Prostate gland (tissue), 2 donors: ENCODE measurements at regions not wholly inside any gene's neighbourhood (a gene's known extent, or its start where the extent isn't known, plus 50 kb on each side); places are given as distances from the start of the nearest gene placed in this dataset.

Experiments
- DNase-seq: peaks from one replicate; pipeline ENCODE4 v3.0.0-alpha.2; 2019; ENCODE audit warnings: low spot score
- H3K27ac ChIP-seq, 2 donors: fragments of 200-600 bp; sonication (generic); 2 replicates each; pipeline ENCODE4 v1.5.1; 2017 to 2019
- H3K27me3 ChIP-seq: fragments of 200-600 bp; sonication (generic); replicated peaks from 2 replicates; pipeline ENCODE4 v1.5.1; 2019; ENCODE audit not compliant: insufficient read depth
- H3K36me3 ChIP-seq, 2 donors: fragments of 200-600 bp; sonication (generic); 1 replicate in 1 of 2; 2 replicates in 1 of 2; pipeline versions ENCODE4 v1.5.1 to v1.8.1; 2017 to 2019
- H3K4me1 ChIP-seq: fragments of 200-600 bp; sonication (generic); replicated peaks from 2 replicates; pipeline ENCODE4 v1.5.1; 2019
- H3K4me3 ChIP-seq, 2 donors: fragments of 200-600 bp; sonication (generic); 2 replicates each; pipeline ENCODE4 v1.5.1; 2017 to 2019
- H3K9me3 ChIP-seq: fragments of 200-600 bp; sonication (generic); 2 replicates; pipeline ENCODE4 v1.5.1; 2017
- CTCF ChIP-seq, 4 experiments: fragments of 200-600 bp in 2 of 4; fragments of 450-650 bp in 2 of 4; sonication (generic) in 2 of 4; IDR thresholded peaks; 1 replicate in 3 of 4; 2 replicates in 1 of 4; pipeline ENCODE4 v1.5.1; 2016 to 2019; ENCODE audit warnings: antibody characterized with exemption in 4 of 4, mild to moderate bottlenecking in 2 of 4, moderate library complexity in 2 of 4
- POLR2A ChIP-seq: fragments of 450-650 bp; IDR thresholded peaks from one replicate; pipeline ENCODE4 v1.6.1; 2016; ENCODE audit warnings: antibody characterized with exemption, mild to moderate bottlenecking
- POLR2AphosphoS5 ChIP-seq: sonication (generic); formaldehyde crosslinking; IDR thresholded peaks from one replicate; pipeline ENCODE4 v1.6.1; 2017; ENCODE audit warnings: antibody characterized with exemption
- WGBS: methylation state at CpG from one replicate; pipeline ENCODE4 v1.1.5; 2018; 5-methylcytosine and 5-hydroxymethylcytosine counted together
- intact Hi-C: fragments of 100-400 bp; cut with DNase I; formaldehyde crosslinking; loops from one replicate; pipeline ENCODE4 v1.14.2; 2022

- Histone ChIP-seq H3K4me1 (peaks cover 2% of the 10 kb centered on the region), H3K27me3 (no peaks in the 10 kb centered on the region), H3K4me3 (no peak overlapping the region), H3K36me3 (no peaks in the 10 kb centered on the region), H3K27ac (no peak overlapping the region), H3K9me3 (no peaks in the 10 kb centered on the region)
- 84% methylated on average over 4 of the region's 4 CpGs for WGBS
- no peak for TF ChIP-seq POLR2AphosphoS5
- no peak for TF ChIP-seq CTCF (IDR thresholded peaks at IDR 0.05)
- TF ChIP-seq POLR2A, result no peak
- no peak for DNase-seq
- intact Hi-C loops, result loop anchor here (10.0 kb wide), 1 partner anchor 318 kb away; the partner anchor contains the start of gene RYBP
Measured at GRCh38 chr3:72127224-72127612, 342.3 kb upstream of the PROK2 start.

GRCh38 chr3:72126441-72127223, 341.7 kb upstream of the PROK2 start:
- DNase-seq, result no peak
- TF ChIP-seq CTCF (IDR thresholded peaks at IDR 0.05) (no peak), POLR2A (no peak), POLR2AphosphoS5 (no peak)
- 94% methylated on average over 8 of the region's 8 CpGs for whole genome bisulfite sequencing
- no peaks in the 10 kb centered on the region for H3K36me3 ChIP-seq
- peaks cover 2% of the 10 kb centered on the region for H3K4me1 ChIP-seq
- intact Hi-C loops, result loop anchor here (10.0 kb wide), 1 partner anchor 318 kb away; the partner anchor contains the start of gene RYBP
- H3K9me3 ChIP-seq, result no peaks in the 10 kb centered on the region
- no peaks in the 10 kb centered on the region for H3K27me3 ChIP-seq
- H3K27ac ChIP-seq, result no peak overlapping the region
- H3K4me3 ChIP-seq, result no peak overlapping the region

- Histone ChIP-seq H3K36me3 (no peaks in the 10 kb centered on the region), H3K9me3 (no peaks in the 10 kb centered on the region), H3K27ac (no peak overlapping the region), H3K27me3 (no peaks in the 10 kb centered on the region), H3K4me1 (no peaks in the 10 kb centered on the region), H3K4me3 (no peak overlapping the region)
- TF ChIP-seq POLR2A (no peak), POLR2AphosphoS5 (peak; percentile 96)
- 22% methylated on average over 7 of the region's 7 CpGs for WGBS
- intact Hi-C loops, result loop anchor here (10.0 kb wide), 1 partner anchor 321 kb away; the partner anchor contains the start of gene RYBP
- peak; percentile 93 for DNase-seq
Measured at GRCh38 chr3:72123908-72124441, 339.0 kb upstream of the PROK2 start.

GRCh38 chr3:72120806-72121778, 336.1 kb upstream of the PROK2 start:
- TF ChIP-seq POLR2AphosphoS5 (no peak), CTCF (IDR thresholded peaks at IDR 0.05) (no peak), POLR2A (no peak)
- H3K36me3 ChIP-seq, result no peaks in the 10 kb centered on the region
- H3K4me1 ChIP-seq, result no peaks in the 10 kb centered on the region
- no peaks in the 10 kb centered on the region for H3K9me3 ChIP-seq
- no peak overlapping the region for H3K4me3 ChIP-seq
- intact Hi-C loops, result loop anchor here (10.0 kb wide), 1 partner anchor 324 kb away; the partner anchor contains the start of gene RYBP
- DNase-seq, result no peak
- 79% methylated on average over 5 of the region's 5 CpGs for WGBS
- no peak overlapping the region for H3K27ac ChIP-seq
- no peaks in the 10 kb centered on the region for H3K27me3 ChIP-seq

GRCh38 chr3:72120039-72120438, 335.1 kb upstream of the PROK2 start:
- no peak overlapping the region for H3K4me3 ChIP-seq
- 92% methylated on average over 4 of the region's 4 CpGs for WGBS
- H3K27ac ChIP-seq, result no peak overlapping the region
- no peak for DNase-seq
- intact Hi-C loops, result loop anchor here (10.0 kb wide), 1 partner anchor 325 kb away; the partner anchor contains the start of gene RYBP
- no peaks in the 10 kb centered on the region for H3K27me3 ChIP-seq
- H3K4me1 ChIP-seq, result no peaks in the 10 kb centered on the region
- H3K9me3 ChIP-seq, result no peaks in the 10 kb centered on the region
- TF ChIP-seq POLR2AphosphoS5, result no peak
- TF ChIP-seq POLR2A, result no peak
- H3K36me3 ChIP-seq, result no peaks in the 10 kb centered on the region
